Stimulated activated CD8-positive, alpha-beta memory T cell treated with anti-CD3 and anti-CD28 coated beads, Interleukin-7, amount 100 ng/mL, for 1 hour (primary cell): ENCODE measurements at regions not wholly inside any gene's neighbourhood (a gene's known extent, or its start where the extent isn't known, plus 50 kb on each side); places are given as distances from the start of the nearest gene placed in this dataset.

Source experiments
- DNase-seq, 2 donors: peaks; one replicate each; pipeline ENCODE4 v3.0.0-alpha.2; 2020; ENCODE audit warnings: low read depth in 2 of 2

DNA sequence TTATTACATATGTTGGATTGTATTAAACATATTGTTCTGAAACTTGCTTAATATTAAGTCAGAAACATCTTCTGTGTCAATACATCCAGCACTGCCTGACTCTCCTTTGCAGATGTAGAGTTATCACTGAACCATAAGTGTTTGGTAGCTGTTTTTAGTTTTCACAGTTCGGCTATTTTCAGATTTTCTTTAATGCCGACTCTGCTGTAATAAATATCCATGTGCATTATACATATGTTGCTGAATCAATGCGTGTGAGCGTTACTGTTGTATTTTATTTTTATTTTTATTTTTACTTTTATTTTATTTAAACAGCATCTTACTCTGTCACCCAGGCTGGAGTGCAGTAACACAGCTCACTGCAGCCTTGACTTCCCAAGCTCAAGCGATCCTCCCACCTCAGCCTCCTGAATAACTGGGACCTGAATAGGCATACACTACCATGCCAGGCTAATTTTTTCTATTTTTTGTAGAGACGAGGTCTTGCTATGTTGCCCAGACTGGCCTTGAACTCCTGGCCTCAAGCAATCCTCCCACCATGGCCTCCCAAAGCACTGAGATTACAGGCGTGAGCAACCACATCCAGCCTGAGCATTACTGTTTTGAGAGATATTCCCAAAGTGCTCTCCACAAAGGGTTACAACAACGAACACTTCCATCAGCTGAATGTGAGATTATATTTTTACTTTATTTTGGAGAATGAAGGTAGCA, 50.7 kb upstream of the NOCT start:
- no peak for DNase-seq

GRCh38 chr4:138963412-138963811, 52.2 kb upstream of the NOCT start:
- no peak for DNase-seq

- DNase-seq: no peak
Observed at GRCh38 chr4:138961664-138962063, 53.9 kb upstream of the NOCT start.

DNA sequence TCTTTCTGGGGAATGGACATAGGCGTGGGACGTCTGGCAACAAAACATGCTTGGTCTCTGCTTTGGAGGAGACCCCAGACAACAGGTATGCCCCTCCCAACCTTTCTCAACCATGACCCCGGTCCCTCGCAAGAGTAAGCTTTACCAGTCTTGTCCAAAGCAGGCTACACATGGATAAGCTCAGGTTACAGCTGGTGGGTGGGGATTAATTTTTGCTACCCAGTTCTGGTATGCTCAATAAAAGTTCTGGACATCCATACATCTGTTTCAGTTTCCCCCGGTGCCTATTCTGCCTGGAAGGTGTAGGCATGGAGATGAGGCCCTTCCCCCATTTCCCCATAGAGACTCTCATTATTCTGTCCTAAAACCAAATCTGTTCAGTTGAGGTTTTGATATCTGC, 54.5 kb upstream of the NOCT start:
- no peak for DNase-seq

- DNase-seq: no peak
Observed at GRCh38 chr4:138960175-138960710, 55.3 kb upstream of the NOCT start.

DNA sequence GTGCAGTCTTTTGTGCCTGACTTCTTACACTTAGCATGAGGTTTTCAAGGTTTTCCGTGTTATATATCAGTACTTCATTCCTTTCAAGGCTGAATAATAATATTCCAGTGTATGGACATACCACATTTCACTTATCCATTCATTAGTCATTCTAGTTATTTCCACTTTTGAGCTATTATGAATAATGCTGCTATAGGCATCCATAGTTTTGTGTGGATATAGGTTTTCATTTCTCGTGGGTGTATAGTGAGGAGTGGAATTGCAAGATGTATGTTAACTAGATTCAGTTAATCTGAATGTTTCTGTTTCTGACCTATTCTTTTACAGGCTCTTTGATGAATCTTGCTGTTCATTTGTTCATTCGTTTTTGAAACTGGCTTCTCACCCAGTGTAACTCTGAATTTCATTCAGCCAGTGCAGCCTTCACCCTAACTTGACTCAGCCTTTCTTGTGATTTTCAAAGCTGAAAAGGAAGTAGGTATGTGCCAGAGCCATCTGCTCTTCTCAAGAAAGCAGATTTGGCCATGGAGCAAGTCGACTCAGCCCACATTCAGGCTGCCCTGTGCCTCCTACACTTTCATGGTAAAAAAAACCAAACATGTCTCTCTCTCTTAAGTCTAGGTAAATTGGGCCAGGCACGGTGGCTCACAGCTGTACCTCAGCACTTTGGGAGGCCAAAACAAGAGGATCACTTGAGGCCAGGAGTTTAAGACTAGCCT, 56.3 kb upstream of the NOCT start:
- no peak for DNase-seq

DNA sequence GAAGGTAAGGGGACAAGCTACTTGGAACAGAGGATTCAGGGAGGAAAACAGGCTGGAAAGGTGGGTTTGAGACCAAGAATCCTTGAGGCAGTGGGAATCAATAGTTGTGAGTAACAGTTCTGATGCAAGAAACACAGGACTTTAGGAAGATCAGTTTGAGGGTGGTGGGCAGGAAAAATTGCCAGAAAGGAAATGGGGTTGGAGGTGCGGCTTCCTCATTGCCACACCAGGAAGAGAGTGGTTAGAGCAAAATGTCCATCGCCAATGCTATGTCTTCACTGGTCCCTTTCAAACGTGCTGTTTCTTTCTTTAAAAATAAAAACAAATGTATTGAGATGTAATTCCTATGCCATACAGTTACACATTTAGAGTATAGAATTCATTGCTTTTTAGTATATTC, 57.1 kb upstream of the NOCT start:
- DNase-seq: no peak

DNA sequence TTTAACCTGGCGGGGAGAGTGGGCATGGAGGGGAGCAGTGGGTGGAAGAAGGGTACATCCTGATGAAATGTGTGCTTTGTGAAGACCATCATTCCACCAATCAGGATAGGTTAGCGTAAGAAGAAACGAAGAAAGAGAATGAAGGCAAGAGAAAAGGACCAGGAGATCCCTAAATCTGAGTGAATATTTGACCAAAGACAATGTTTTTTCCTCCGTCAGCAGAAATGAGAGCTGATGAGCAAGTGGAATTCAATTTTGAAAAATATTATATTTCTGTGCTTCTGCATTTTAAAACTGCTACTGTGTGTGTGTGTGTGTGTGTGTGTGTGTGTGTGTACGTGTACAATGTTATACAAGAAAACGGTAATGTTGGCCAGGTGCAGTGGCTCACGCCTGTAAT, 58.3 kb upstream of the NOCT start:
- no peak for DNase-seq

GRCh38 chr4:138954428-138954827, 61.2 kb upstream of the NOCT start:
- DNase-seq: no peak

GRCh38 chr4:138953961-138954371, 61.6 kb upstream of the NOCT start:
- DNase-seq: no peak

- DNase-seq: no peak
Observed at GRCh38 chr4:138952411-138952810, 63.2 kb upstream of the NOCT start.

- DNase-seq: no peak
Observed at GRCh38 chr4:138951764-138952163, 63.8 kb upstream of the NOCT start.

DNA sequence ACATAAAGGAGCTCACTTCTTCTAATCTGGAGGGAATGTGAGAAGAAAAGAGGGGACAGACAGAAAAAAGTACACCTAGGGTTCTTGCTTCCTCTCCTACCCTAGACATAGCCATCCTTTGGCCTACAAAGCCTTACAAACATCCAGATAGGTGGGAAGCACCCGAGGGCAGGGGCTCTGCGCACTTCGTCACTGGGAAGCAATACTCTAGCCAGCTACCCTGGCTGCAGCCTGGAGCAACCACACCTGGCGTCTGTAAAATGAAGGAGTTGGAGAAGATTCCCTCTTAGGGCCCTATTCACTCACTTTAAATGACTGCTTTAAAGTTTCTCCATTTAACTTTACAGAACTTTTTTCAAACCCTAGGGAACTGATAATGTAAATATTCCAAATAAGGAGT, 65.7 kb upstream of the NOCT start:
- DNase-seq: no peak

DNA sequence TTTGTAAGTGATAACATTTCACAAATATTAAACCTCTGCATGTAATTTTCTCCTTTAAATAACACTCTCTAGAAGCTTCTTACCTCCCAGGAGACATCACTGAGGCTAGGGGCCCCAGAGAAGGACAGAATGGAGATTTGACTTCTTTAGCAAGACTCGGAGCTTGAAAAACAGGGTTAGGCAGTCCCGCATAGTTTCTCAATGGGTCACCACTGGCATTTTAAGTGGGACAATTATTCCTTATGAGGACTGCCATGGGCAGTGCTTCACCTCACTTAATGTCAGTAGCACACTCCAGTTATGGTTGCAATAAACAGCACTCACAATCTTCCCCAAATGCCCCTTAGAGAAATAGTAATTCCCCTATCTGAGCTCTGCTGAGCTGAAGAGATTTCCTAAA, 66.7 kb upstream of the NOCT start:
- no peak for DNase-seq

DNA sequence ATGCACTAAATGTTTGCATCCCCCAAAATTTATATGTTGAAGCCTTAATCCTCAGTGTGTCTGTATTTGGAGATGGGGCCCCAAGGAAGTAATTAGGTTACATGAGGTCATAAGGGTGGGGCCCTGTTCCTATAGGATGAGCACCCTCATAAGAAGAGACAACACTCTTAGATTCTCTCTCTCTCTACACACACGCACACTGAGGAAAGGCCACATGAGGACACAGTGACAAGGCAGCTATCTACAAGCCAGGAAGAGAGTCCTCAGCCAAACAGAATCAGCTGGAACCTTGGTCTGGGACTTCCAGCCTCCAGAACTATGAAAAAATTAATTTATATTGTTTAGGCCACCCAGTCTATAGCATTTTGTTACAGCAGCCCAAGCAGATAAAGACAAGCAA, 69.3 kb upstream of the NOCT start:
- no peak for DNase-seq

- no peak for DNase-seq
Observed at GRCh38 chr4:138945840-138946239, 69.7 kb upstream of the NOCT start.

DNA sequence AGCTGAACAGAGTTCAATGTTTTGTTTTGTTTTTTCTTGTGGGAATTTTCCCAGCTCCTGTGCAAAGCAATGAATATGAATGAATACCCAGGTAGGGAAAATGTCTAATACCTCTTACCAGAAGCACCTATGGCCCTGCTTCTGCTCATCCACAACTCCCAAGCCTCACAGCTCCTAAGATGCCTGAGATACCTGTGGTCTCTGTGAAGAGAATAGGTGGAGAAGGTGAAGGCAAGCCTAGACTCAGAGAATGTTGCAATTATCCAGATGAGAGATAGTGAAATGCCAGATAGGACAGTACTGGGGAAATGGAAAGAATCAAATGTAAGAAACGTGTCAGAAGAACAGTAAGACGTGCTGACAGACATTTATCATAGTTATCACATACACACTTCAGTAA, 70.2 kb upstream of the NOCT start:
- no peak for DNase-seq

GRCh38 chr4:138943893-138944292, 71.7 kb upstream of the NOCT start:
- DNase-seq: no peak

GRCh38 chr4:138941037-138941436, 74.5 kb upstream of the NOCT start:
- DNase-seq: no peak

DNA sequence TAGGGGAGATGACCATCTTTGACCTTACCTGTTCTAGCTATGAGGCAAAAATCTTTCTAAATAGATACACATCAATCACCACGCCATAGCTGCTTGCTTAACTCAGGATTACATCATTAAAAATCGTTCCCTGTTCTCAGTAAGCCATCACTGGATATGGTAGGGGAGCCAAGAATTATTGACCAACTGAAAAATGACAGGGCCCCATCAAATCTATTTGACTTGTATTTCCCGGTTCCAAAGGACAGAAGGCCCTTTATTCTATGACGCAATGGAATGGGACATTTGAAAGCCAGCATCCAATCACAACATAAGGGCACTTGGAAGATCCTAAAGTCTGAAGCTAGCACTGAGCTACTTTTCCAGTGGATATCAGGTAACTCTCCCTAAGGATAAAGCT, 75.6 kb upstream of the NOCT start:
- no peak for DNase-seq

- no peak for DNase-seq
Observed at GRCh38 chr4:138938366-138938690, 77.3 kb upstream of the NOCT start.

GRCh38 chr4:138935135-138935807, 80.3 kb upstream of the NOCT start:
- DNase-seq: no peak

DNA sequence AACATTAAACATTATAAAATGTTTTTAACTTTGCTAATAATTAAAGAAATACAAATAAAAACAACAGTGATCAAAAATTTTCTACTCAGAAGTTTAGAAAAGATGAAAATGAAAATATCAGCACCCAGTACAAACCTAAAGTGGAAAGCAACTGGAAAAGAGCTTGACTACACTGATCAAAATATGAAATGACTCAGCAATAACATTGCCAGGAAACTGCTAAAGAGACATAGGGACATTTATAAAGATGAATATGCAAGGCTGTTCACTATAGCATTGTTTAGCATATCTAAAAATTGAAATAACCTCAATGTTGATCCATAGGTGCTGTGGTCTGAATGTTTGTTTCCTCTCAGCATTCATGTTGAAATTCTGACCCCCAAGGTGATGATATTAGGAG, 88.5 kb upstream of the NOCT start:
- no peak for DNase-seq
